ENCODE measurements at regions not wholly inside any gene's neighbourhood (a gene's known extent, or its start where the extent isn't known, plus 50 kb on each side); places are given as distances from the start of the nearest gene placed in this dataset.
A peak's percentile ranks its signal among the peaks of the same experiment; 100 is the strongest.

DNA sequence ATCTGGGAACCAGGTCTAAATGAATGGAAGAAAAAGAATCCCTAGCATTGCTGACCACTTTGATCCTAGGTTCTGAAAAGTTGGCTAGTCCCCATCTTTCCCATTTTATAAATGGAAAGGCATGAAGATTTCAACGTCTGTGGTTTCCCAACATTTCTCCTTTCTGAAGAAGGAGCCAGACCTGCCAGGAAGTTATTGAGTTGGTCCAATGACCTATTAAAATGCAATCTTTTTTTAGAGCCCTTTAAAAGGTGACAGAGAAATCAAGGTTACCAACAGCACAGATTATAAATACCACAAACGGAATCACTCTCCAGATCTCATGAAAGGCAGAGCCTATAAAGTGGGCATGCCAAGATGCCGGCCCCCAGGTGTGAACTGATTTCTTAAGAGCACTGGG lies 505.6 kb upstream of the THBS1 start:
- DNase-seq (ENCODE audit: extremely low read depth, low read depth) = no peak
- H3K4me3 ChIP-seq (replicated peaks; ENCODE audit: low read depth, low read length) = no peak overlapping the region
- TF ChIP-seq, protein P1, sequence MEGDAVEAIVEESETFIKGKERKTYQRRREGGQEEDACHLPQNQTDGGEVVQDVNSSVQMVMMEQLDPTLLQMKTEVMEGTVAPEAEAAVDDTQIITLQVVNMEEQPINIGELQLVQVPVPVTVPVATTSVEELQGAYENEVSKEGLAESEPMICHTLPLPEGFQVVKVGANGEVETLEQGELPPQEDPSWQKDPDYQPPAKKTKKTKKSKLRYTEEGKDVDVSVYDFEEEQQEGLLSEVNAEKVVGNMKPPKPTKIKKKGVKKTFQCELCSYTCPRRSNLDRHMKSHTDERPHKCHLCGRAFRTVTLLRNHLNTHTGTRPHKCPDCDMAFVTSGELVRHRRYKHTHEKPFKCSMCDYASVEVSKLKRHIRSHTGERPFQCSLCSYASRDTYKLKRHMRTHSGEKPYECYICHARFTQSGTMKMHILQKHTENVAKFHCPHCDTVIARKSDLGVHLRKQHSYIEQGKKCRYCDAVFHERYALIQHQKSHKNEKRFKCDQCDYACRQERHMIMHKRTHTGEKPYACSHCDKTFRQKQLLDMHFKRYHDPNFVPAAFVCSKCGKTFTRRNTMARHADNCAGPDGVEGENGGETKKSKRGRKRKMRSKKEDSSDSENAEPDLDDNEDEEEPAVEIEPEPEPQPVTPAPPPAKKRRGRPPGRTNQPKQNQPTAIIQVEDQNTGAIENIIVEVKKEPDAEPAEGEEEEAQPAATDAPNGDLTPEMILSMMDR (IDR thresholded peaks at IDR 0.05; ENCODE audit: low read depth, low read length, missing control alignments) = no peak

DNA sequence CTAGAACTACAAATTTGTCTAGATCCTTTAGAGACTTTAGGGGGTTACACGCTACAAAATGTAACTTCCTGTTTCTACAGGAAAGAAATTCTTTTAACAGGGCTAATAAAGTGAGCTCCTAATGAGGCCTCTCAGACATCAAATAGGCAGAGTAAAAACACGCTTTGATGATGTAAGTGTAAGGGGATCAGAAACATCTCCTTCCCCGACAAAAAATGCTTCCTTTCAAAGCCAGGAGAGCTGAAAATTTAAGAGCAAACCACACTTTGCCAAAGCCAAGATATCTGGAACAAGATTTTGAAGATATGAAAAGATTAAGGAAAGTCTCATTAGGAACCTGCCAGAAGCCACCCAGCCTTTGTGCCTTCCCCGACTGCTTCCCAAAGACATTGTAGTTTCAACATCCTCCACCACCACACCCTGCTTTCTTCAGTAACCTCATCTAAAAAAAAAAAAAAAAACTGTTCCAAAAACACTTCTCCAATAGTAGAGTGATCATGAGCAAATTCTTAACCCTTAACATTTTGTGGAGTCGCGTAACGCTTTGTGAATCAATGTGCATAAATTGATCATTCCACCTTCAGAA lies 505.0 kb upstream of the THBS1 start:
- TF ChIP-seq, protein P1 (IDR thresholded peaks at IDR 0.05; ENCODE audit: low read depth, low read length, missing control alignments) = no peak
- H3K4me3 ChIP-seq (replicated peaks; ENCODE audit: low read depth, low read length) = no peak overlapping the region
- DNase-seq (ENCODE audit: extremely low read depth, low read depth) = no peak

DNA sequence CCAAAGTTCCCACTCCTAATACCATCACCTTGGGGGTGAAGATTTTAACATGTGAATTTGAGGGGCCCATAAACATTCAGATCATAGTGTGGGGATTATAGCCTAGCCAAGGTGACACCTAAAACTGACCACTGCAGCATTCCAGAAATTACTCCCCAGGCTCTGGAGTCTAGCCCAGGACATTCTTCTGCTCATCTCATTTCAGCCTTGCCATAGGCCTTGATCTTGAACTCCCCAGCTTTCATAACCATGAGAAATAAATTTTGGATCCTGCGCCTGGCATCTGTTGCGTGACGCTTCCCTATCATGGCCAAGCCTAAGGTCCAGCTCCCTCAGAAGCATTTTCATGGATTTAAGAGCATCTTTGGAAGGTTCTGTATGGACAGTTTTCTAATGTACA lies 502.9 kb upstream of the THBS1 start:
- DNase-seq (ENCODE audit: extremely low read depth, low read depth) = no peak
- H3K4me3 ChIP-seq (replicated peaks; ENCODE audit: low read depth, low read length) = no peak overlapping the region
- TF ChIP-seq, protein P1 (IDR thresholded peaks at IDR 0.05; ENCODE audit: low read depth, low read length, missing control alignments) = no peak

DNA sequence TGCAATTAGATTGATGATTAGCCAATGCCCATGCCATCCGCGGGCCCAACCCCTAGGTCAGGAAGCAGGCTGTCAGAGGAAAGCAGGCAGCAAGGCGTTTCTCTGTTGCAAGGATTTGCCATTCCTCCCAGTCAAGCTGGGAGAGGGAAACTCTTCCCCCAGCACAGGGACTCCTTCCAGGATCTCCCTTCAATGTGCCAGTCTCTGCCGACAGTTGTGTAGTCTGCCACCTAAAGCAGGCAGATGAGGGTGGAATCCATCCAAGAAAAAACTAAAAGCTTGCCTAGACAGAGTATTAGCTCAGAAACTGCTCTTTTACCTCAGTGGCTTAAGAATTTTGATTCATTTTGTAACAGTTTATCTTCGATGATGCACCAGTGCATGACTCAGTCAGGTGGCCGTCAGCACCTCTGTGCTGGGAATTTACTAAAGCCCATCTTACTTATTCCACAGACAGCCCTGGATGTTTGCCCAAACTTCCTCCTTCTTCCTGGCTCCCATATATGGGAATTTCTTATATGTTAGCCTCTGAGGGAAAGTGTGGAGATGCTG lies 501.5 kb upstream of the THBS1 start:
- DNase-seq (ENCODE audit: extremely low read depth, low read depth) = peak; percentile 61
- TF ChIP-seq, protein P1 (IDR thresholded peaks at IDR 0.05; ENCODE audit: low read depth, low read length, missing control alignments) = no peak
- H3K4me3 ChIP-seq (replicated peaks; ENCODE audit: low read depth, low read length) = no peak overlapping the region

DNA sequence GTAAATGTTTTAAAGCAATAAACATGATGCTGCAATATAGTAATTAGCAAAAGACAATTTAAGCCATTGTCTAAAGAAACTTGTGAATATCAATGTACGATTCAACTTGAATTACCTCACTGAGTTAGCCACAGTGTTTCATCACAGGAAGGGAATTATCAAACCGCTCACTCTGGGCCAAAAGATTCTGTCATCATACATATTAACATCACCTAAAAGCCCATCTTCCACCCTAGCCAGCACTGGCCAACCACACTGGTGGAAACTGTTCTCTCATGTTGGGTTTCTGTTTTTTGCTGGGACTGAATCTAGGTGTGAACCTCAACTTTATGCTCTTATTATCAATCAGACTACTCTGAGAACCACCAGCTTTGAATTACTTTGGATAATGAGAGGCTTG lies 497.7 kb upstream of the THBS1 start:
- TF ChIP-seq, protein P1 (IDR thresholded peaks at IDR 0.05; ENCODE audit: low read depth, low read length, missing control alignments) = no peak
- no peak overlapping the region for H3K4me3 ChIP-seq (replicated peaks; ENCODE audit: low read depth, low read length)
- DNase-seq (ENCODE audit: extremely low read depth, low read depth) = no peak

DNA sequence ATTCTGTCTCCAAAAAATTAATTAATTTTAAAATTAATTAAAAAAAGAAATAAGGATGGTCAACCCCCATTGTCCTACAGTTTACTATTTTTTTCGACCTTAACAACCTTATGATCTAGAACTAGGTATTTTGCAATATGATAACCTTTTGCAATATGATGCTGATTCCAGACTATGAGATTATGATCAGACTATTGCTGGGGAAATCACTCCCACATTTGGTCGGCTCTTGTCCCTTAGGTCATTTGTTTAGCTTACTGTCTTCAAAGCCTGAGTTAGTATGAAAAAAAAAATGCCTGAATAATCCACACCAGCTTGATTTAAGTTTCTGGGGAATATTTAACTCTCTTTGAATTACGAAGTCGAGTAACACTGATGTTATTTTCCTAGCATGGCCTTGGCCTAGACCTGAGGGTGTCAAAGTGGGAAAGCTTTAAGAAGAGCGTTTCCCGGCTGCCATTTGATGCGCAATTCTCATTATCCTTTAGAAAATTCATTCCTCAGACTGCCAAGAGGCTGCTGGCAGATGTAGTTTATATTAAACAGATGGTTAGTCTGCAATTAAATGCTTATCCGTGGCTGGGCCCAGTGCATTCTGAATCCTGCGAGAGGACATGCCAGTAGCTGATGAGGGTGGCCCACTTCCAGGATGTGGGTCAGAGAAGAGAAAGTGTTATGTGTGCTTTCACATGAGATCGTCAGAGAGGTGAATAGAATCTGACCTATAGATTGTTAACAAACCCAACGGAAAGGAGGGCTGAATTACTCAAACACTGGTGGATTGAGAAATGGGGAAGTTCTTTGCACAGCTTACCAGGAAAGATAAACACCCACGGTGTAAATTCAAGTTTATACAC lies 496.0 kb upstream of the THBS1 start:
- peak; percentile 40 for DNase-seq (ENCODE audit: extremely low read depth, low read depth)
- no peak overlapping the region for H3K4me3 ChIP-seq (replicated peaks; ENCODE audit: low read depth, low read length)
- TF ChIP-seq, protein P1 (IDR thresholded peaks at IDR 0.05; ENCODE audit: low read depth, low read length, missing control alignments) = no peak

Data from HFF-Myc (cell line).